Suprapubic skin (tissue), 4 donors: ENCODE measurements at regions not wholly inside any gene's neighbourhood (a gene's known extent, or its start where the extent isn't known, plus 50 kb on each side); places are given as distances from the start of the nearest gene placed in this dataset.

ENCODE experiments used
- EP300 ChIP-seq: sonication (generic); formaldehyde crosslinking; IDR thresholded peaks from one replicate; pipeline ENCODE4 v1.6.1; 2017; ENCODE audit warnings: antibody characterized with exemption
- POLR2A ChIP-seq, 2 donors: fragments of 450-650 bp; IDR thresholded peaks; one replicate each; pipeline ENCODE4 v1.6.1; 2017; ENCODE audit warnings: antibody characterized with exemption in 2 of 2, mild to moderate bottlenecking in 2 of 2, moderate library complexity in 2 of 2
- POLR2AphosphoS5 ChIP-seq, 3 donors: sonication (generic); formaldehyde crosslinking; IDR thresholded peaks; one replicate each; pipeline ENCODE4 v1.6.1; 2017; ENCODE audit warnings: antibody characterized with exemption in 3 of 3
- TF ChIP-seq, protein P1 (sequence below), 2 donors: fragments of 200-600 bp in 1 of 2; fragments of 450-650 bp in 1 of 2; sonication (generic) in 1 of 2; IDR thresholded peaks; one replicate each; pipeline ENCODE4 v1.5.1; 2016 to 2019; ENCODE audit warnings: antibody characterized with exemption in 2 of 2, mild to moderate bottlenecking in 1 of 2, moderate library complexity in 1 of 2

DNA sequence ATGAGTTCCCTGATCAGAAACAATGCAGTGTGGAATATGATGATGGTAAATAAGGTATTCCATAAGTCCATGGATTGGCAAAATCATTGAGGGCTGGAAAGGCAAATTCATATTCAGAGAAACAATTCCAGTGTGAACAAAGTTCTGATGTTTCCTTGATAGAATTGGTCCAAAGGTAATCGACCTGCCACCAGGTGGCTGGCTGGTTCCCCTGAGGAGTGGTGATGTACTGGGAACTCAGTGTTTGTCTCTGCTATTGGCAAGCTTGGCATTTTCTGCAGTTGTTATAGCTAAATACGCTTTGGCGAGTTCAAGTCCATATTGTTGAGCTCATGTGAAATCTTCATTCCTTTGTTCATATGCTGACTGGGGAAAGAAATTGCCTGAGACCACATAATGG lies 165.5 kb upstream of the PTGFR start:
- TF ChIP-seq, protein P1, sequence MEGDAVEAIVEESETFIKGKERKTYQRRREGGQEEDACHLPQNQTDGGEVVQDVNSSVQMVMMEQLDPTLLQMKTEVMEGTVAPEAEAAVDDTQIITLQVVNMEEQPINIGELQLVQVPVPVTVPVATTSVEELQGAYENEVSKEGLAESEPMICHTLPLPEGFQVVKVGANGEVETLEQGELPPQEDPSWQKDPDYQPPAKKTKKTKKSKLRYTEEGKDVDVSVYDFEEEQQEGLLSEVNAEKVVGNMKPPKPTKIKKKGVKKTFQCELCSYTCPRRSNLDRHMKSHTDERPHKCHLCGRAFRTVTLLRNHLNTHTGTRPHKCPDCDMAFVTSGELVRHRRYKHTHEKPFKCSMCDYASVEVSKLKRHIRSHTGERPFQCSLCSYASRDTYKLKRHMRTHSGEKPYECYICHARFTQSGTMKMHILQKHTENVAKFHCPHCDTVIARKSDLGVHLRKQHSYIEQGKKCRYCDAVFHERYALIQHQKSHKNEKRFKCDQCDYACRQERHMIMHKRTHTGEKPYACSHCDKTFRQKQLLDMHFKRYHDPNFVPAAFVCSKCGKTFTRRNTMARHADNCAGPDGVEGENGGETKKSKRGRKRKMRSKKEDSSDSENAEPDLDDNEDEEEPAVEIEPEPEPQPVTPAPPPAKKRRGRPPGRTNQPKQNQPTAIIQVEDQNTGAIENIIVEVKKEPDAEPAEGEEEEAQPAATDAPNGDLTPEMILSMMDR (IDR thresholded peaks at IDR 0.05): no peak
- TF ChIP-seq POLR2A (IDR thresholded peaks at IDR 0.05) (no peak), EP300 (no peak), POLR2AphosphoS5 (IDR thresholded peaks at IDR 0.05) (no peak)
